Spleen (tissue), 11 donors: ENCODE measurements at regions not wholly inside any gene's neighbourhood (a gene's known extent, or its start where the extent isn't known, plus 50 kb on each side); places are given as distances from the start of the nearest gene placed in this dataset.

Experiments used
- DNase-seq: peaks from one replicate; pipeline ENCODE4 v3.0.0-alpha.2; 2020
- H3K27ac ChIP-seq, 8 donors: fragments of 200-600 bp; sonication (generic) in 7 of 8; 1 replicate in 4 of 8; 2 replicates in 4 of 8; pipeline versions ENCODE4 v1.5.0 to v1.8.0; 2016 to 2021; ENCODE audit warnings: inconsistent platforms in 4 of 8, mild to moderate bottlenecking in 4 of 8, moderate library complexity in 1 of 8
- H3K27me3 ChIP-seq, 7 donors: fragments of 200-600 bp; sonication (generic) in 6 of 7; replicated peaks in 1 of 7; 1 replicate in 4 of 7; 2 replicates in 3 of 7; pipeline versions ENCODE4 v1.5.0 to v1.8.0; 2016 to 2021; ENCODE audit warnings: inconsistent platforms in 3 of 7, mild to moderate bottlenecking in 1 of 7
- H3K36me3 ChIP-seq, 6 donors: fragments of 200-600 bp; sonication (generic) in 5 of 6; 1 replicate in 4 of 6; 2 replicates in 2 of 6; pipeline versions ENCODE4 v1.5.0 to v1.8.0; 2016 to 2021; ENCODE audit warnings: inconsistent platforms in 2 of 6
- H3K4me1 ChIP-seq, 6 donors: fragments of 200-600 bp; sonication (generic) in 5 of 6; 1 replicate in 3 of 6; 2 replicates in 3 of 6; pipeline versions ENCODE4 v1.5.0 to v1.8.0; 2016 to 2021; ENCODE audit warnings: inconsistent platforms in 3 of 6
- H3K4me3 ChIP-seq, 8 donors: fragments of 200-600 bp; sonication (generic) in 7 of 8; 1 replicate in 4 of 8; 2 replicates in 4 of 8; pipeline versions ENCODE4 v1.5.0 to v1.8.0; 2016 to 2021; ENCODE audit warnings: inconsistent platforms in 4 of 8, mild to moderate bottlenecking in 4 of 8, moderate library complexity in 2 of 8
- H3K9me3 ChIP-seq, 8 donors: fragments of 200-600 bp; sonication (generic) in 7 of 8; 1 replicate in 4 of 8; 2 replicates in 4 of 8; pipeline versions ENCODE4 v1.5.0 to v1.8.0; 2016 to 2021; ENCODE audit warnings: inconsistent platforms in 4 of 8
- CTCF ChIP-seq, 11 experiments: fragments of 200-600 bp in 7 of 11; fragments of 450-650 bp in 4 of 11; sonication (generic) in 4 of 11; IDR thresholded peaks in 8 of 11; conservative IDR thresholded peaks in 3 of 11; 1 replicate in 7 of 11; 2 replicates in 4 of 11; pipeline versions ENCODE4 v1.4.0 to v1.8.0; 2016 to 2021; ENCODE audit warnings: antibody characterized with exemption in 11 of 11, inconsistent platforms in 4 of 11, mild to moderate bottlenecking in 1 of 11
- POLR2A ChIP-seq, 3 donors: fragments of 450-650 bp; IDR thresholded peaks; one replicate each; pipeline ENCODE4 v1.5.1; 2017; ENCODE audit warnings: antibody characterized with exemption in 3 of 3, mild to moderate bottlenecking in 1 of 3
- POLR2AphosphoS5 ChIP-seq, 3 donors: sonication (generic); formaldehyde crosslinking; IDR thresholded peaks; one replicate each; pipeline ENCODE4 v1.5.1; 2017; ENCODE audit warnings: antibody characterized with exemption in 3 of 3
- WGBS, 5 donors: extraction: QIAGEN DNeasy Blood & Tissue Kit in 3 of 5; methylation state at CpG; one replicate each; pipeline versions ENCODE4 v1.1.5 to v1.1.7; 2013 to 2018; 5-methylcytosine and 5-hydroxymethylcytosine counted together
- intact Hi-C: fragments of 100-400 bp; cut with DNase I; formaldehyde crosslinking; loops from one replicate; pipeline ENCODE4 v1.15.0; 2023; ENCODE audit warnings: low total_unique reads
- donor health status: healthy with polysubstance abuse.
- donor health status: DM: no; HTN: no; CAD: no; lungs with moderate emphysema.
- donor health status: DM: no; HTN: no; CAD: no.
- donor health status: Bipolar disorder and iron deficiency.
- donor health status: healthy.
- donor health status: DM: no; HTN: no; CAD: no.
- donor health status: DM: yes; HTN: yes; CAD: no.

DNA sequence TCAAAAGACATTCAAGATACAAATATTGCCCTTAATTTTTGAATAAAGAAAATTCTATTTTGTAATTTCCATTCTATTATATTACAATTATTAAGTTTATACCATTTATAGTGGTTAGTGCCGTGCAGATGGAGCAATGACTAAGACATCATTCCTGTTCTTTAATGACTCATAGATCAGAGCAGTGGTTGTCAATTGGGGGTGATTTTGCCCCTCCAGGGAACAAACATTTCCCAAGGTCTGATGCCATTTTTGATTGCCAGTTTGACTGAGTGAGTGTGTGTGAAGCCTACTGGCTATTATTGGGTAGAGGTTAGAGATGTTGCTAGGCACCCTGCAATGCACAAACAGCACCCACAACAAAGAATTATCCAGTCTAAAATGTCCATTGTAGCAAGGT is 97.9 kb upstream of the DDIT4L start:
- H3K36me3 ChIP-seq = no peaks in the 10 kb centered on the region
- WGBS, 5 donors = 81 to 98% (median 93%) methylated on average over 1 of the region's 1 CpG
- no peak overlapping the region for H3K4me3 ChIP-seq
- H3K27me3 ChIP-seq = no peaks in the 10 kb centered on the region
- intact Hi-C loops = no loop called here
- no peaks in the 10 kb centered on the region for H3K9me3 ChIP-seq
- TF ChIP-seq POLR2A (IDR thresholded peaks at IDR 0.05) (no peak), POLR2AphosphoS5 (IDR thresholded peaks at IDR 0.05) (no peak), CTCF (IDR thresholded peaks at IDR 0.05 in 8 of 11, conservative IDR thresholded peaks at IDR 0.05 in 3 of 11) (no peak)
- no peak overlapping the region for H3K27ac ChIP-seq
- DNase-seq = no peak
- H3K4me1 ChIP-seq = no peaks in the 10 kb centered on the region

- DNase-seq = no peak
- WGBS, 5 donors = 82 to 92% (median 87%) methylated on average over 6 of the region's 6 CpGs
- intact Hi-C loops = no loop called here
- Histone ChIP-seq H3K36me3 (no peaks in the 10 kb centered on the region), H3K27ac (no peak overlapping the region), H3K27me3 (no peaks in the 10 kb centered on the region), H3K4me3 (no peak overlapping the region), H3K4me1 (no peaks in the 10 kb centered on the region), H3K9me3 (no peaks in the 10 kb centered on the region)
- no peak for TF ChIP-seq POLR2AphosphoS5 (IDR thresholded peaks at IDR 0.05)
- TF ChIP-seq POLR2A (IDR thresholded peaks at IDR 0.05) = no peak
- TF ChIP-seq CTCF (IDR thresholded peaks at IDR 0.05 in 8 of 11, conservative IDR thresholded peaks at IDR 0.05 in 3 of 11) = no peak
Observed at GRCh38 chr4:100287534-100287933, 97.3 kb upstream of the DDIT4L start.

DNA sequence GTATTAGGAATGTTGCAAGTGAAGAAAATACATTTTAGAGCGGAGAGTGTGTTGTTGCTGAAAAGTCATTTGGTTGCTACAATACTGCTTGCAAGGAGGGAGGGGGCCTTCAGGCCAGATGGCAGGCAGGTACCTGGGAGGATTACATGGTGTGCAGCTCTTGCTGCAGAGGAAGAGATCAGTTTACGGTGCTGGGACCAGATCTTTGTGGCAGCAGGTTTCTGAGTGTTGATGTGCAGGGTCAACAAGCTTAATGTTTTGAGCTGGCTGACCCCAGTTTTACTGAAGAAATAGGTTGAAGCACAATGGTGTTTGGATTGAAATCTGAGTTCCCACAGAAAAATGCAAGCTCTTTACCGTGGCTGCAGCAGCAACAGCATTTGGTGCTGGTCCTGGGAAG is 96.4 kb upstream of the DDIT4L start:
- 76 to 89% (median 86%) methylated on average over 3 of the region's 3 CpGs for WGBS, 5 donors
- Histone ChIP-seq H3K4me1 (no peaks in the 10 kb centered on the region), H3K9me3 (no peaks in the 10 kb centered on the region), H3K4me3 (no peak overlapping the region), H3K36me3 (no peaks in the 10 kb centered on the region), H3K27me3 (no peaks in the 10 kb centered on the region), H3K27ac (no peak overlapping the region)
- no peak for DNase-seq
- TF ChIP-seq POLR2AphosphoS5 (IDR thresholded peaks at IDR 0.05) (no peak), CTCF (IDR thresholded peaks at IDR 0.05 in 8 of 11, conservative IDR thresholded peaks at IDR 0.05 in 3 of 11) (no peak), POLR2A (IDR thresholded peaks at IDR 0.05) (no peak)
- intact Hi-C loops = no loop called here

GRCh38 chr4:100285121-100285520 is 94.9 kb upstream of the DDIT4L start:
- WGBS, 5 donors = 87 to 97% (median 95%) methylated on average over 2 of the region's 2 CpGs
- TF ChIP-seq CTCF (IDR thresholded peaks at IDR 0.05 in 8 of 11, conservative IDR thresholded peaks at IDR 0.05 in 3 of 11) = no peak
- no peak for TF ChIP-seq POLR2A (IDR thresholded peaks at IDR 0.05)
- no peak for TF ChIP-seq POLR2AphosphoS5 (IDR thresholded peaks at IDR 0.05)
- no peak for DNase-seq
- Histone ChIP-seq H3K4me1 (no peaks in the 10 kb centered on the region), H3K9me3 (no peaks in the 10 kb centered on the region), H3K27ac (no peak overlapping the region), H3K36me3 (no peaks in the 10 kb centered on the region), H3K27me3 (no peaks in the 10 kb centered on the region), H3K4me3 (no peak overlapping the region)
- intact Hi-C loops = no loop called here
